HG03460 (cell line): ENCODE measurements at regions not wholly inside any gene's neighbourhood (a gene's known extent, or its start where the extent isn't known, plus 50 kb on each side); places are given as distances from the start of the nearest gene placed in this dataset.

Source experiments
- ATAC-seq: cut with Tn5 transposase; IDR thresholded peaks from one replicate; pipeline ENCODE4 v1.9.1; 2021; ENCODE audit not compliant: unreplicated experiment

DNA sequence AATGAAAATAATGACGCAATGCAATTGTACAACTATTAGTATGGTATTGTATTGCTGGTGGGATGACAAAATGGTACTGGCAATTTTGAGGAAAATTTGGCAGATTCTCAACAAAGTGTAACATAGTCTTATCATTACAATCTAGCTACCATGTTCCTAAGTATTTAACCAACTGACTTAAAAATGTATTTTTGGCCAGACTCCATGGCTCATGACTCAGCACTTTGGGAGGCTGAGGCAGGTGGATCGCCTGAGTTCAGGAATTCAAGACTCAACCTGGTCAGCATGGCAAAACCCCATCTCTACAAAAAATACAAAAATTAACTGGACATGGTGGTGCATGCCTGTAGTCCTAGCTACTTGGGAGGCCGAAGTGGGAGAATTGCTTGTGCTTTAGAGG is 1409.5 kb downstream of the AACS start:
- ATAC-seq: no peak

DNA sequence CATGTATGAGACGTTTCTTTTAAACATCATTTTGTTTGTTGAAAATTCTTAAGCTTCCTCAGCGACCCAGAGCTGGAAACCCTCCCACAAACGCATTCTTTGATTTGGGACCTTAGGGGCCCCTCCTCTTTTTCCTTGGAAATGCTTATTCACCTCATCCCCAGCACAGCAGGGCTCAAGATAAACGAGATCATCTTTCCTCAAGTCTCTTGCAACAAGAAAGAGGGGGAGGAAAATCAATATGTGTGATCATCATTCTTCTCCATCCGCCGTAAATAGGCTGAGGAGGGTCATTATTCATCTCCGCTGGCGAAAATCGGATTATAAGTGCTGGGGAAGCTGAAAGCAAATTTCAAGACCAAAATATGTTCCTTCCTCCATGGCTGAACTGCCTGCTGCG is 1415.2 kb downstream of the AACS start:
- ATAC-seq: no peak

DNA sequence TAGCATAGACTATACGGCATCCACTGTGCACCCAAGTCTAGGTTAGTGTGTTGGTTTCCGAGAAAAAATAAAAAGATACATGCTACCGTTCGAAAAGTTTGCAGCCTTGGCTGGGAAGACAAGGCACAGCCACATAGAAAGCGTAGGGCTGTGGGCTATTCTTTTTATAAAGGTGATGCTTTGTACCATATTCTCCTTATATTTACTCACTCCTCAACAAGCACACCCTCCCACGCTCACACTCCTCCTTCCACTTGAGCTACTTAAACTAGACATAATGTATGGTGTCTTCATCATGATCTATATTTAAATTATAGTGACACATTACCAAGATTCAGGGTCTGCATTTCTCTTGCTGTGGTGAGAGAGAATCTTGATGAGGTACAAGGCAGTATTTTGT is 1416.5 kb downstream of the AACS start:
- no peak for ATAC-seq

DNA sequence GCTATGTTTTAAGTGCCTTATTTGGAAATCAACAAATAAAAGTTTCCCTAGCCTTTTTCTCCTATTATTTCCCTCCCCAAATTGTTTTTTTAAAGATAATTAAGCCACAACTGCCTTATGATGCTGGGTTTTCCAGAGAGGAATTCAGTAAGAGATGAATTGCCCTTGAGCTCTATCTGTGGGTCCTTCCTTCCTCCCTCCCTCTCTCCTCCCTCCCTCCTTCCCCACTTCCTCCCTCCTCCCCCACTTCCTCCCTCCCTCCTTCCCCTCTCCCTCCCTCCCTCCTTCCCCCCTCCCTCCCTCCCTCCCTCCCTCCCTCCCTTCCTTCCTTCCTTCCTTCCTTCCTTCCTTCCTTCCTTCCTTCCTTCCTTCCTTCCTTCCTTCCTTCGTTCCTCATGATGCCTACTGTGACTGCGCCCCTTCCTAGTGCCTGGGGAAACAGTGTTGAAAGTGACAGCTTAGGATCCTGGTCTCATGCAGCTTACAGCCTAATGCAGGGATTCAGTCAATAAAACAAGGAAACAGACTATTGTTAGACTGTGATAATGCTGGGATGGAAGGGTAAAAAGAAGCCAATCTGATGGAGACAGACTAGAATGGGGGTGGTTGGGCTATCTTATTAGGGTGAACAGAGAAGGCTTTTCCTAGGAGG is 1417.1 kb downstream of the AACS start:
- no peak for ATAC-seq

DNA sequence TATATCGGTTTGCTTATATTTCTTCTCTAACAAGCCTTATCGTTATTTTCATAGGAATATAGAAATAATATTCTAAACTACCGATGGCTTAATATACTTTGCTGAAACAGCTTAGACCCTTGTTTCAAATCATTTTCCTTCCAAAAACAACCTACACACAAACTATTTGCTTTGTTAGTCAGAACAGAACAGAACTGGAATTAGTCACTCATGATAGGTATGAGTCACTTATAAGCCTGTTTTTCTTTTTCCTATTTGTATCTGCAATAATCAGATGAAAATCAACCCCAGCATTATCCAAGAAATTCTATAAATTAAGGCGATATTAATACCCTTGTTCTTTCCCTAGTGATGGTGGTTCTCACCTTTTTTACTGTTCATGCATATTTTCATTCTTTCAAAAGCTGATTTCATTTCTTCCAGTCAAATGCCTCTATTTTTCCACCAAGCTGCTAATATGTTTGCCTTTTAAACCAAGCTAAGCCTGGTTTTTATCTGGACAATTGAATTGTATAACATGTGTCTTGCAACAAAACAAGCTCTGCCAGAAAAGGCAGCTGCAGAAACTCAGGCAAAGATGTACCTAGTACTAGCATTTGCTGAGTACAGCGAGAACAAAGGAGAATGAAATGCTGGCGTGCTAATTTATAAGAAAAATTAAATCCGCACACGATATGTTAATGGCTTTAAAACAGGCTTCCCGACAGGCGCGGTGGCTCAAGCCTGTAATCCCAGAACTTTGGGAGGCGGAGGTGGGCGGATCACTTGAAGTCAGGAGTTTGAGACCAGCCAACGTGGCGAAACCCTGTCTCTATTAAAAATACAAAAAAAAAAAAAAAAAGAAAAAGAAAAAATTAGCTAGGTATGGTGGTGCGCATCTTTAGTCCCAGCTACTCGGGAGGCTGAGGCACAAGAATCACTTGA is 1418.2 kb downstream of the AACS start:
- ATAC-seq: no peak

DNA sequence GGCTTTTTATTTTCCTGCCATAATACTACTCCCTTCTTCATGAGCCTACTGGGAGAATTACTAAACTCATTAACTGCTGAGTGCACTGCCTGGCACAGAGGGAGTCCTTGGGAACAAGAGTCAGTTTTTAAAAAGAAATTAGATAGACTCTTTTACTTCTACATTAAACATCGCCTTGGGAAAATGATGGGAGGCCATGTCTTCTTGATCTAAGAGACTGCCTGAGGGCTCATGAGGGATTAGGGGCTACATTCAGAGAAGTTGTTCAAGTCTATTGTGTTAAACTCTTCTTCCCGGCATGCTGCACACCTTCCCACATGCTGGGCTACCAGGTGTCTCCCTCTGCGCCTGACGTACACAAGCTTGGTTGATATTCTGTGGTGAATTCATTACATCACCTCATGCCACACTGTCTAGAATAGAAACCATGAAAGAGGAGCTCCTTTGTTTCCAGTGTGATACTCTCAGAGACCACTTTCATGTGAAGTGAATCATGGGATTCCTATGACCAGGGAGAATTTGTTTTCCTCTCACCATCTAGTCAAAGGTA is 1422.3 kb downstream of the AACS start:
- ATAC-seq: no peak

DNA sequence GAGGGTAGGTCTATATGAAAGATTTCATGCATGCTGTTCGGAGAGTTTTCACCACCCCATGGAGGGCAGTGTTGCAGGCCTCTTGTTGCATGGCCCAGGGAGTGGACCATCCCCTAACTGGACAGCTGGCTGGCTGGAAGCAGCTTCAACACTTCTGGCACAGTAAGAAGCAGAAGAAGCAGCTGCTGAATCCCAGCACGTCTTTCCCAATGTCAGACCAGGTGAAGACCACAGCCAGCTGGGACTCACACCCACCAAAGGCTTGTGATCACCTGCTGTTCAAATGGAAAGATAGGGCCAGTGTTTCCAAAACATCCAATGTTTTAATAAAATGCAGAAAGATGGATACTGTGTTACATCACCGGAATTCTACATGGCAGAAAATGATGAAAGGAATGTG is 1423.6 kb downstream of the AACS start:
- ATAC-seq: no peak

DNA sequence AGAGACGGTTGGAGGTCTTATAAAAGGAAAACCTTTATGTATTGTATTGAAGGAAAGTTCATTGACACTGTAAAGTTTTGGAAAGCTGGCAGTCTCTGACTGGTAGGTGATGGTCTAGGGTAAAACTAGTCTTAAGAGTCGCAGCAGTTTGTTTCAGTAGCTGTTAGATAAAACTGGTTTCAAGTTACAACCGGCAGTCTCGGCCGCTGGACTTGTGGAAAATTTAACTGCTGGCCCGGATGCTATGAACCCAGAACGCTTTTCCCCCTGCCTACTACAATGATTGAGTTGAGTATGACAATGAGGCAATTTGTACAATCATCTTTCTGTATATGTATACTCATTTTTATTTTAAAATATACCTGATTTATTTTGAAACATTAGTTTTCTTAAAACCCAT is 1426.9 kb downstream of the AACS start:
- ATAC-seq: no peak

DNA sequence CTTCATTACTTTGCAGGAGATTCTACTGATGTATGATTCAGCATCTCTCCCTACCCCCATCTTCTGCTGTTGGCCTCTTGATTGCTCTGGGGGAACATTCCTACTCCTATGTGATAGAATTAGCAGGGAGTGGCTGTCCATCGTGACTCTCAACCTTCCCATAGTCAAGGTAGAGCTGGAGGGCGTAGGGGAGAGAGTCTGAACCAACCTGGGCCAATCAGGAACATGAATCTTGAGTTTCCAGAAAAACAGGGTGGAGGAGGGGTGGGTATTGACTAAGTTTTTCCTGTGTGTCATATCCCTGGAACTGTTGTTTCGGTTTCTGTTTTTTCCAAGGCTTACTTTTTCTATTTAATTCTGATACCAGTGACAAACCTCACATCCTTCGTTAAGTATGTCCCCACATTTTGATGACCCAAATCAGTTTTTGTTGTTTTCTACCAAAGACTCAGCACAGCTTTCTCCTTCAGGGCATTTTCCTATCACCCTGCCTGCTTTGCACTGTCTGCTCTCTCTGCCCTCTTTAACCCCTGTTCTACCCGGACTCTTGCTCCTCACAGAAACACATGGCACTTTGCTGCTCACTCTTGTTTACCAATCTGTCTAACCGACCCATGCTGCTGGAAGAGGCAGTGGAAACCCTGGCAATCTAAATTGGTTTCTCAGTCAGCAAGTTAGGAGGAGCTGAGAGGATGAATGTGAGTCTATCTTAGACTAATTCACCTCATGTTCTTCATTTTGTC is 1428.3 kb downstream of the AACS start:
- no peak for ATAC-seq

DNA sequence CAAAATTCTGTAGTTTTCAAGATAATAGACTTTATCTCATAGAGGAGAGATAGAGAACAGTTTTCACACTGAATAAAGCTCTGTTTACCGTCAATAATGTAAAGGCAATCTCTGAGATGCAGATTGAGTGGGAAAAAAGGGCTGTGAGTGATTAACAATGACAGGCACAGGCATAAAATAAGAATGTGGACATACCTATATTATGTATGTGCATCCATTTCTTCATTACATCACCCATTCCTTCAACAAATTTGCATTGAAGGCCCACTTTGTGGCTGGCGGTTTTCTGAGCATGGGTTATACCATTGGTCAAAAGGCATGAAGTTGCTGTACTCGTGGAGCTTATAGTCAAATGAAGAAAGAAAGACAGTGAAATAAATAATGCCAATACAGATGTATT is 1431.0 kb downstream of the AACS start:
- no peak for ATAC-seq

DNA sequence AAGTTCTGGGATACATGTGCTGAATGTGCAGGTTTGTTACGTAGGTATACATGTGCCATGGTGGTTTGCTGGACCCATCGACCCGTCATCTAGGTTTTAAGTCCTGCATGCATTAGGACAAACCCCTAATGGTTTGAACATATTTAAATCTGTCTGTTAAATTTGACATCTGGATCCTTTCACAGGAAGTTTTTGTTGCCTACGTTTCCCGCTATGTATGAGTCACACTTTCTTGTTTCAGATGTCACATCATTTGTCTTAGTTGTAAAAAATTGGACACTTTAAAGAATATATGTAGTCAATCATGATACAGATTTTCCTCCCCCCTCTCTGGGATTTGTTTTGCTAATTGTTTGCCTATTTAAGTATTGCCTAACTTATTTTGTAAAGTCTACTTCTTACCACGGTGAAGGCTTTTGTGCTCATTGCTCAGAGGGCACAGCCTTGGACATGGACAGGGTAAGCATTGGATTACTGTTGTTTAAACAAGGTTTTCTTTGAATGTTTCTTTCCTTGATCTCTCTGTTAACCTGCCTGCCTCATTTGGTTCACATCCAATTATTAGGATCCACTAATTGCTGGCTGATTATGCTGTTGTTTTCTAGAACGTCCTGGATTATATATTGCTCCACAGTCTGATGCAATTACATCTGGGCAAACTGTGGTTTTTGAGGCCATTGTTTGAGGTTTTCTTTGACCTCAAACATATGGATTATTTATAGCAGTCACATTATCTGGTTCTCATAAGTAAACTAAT is 1441.4 kb downstream of the AACS start:
- ATAC-seq: no peak

DNA sequence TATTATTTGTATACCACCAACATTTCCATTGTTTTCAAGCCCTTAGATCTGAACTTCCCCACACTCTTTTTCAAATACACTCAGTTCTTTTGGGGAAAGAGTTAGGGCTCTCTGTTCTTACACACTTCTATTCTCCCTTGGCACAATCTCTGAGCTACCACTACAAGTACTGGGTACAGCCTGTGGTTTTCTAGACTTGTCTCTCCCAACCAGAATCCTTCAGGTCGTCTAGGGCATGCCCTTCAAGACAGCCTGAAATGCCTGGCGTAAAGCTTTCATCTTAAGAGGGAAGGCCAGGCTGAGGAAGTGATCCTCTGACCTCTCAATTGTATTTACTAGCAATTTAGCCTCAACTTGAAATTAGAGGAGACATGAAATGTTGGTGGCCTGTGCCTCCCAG is 1442.0 kb downstream of the AACS start:
- ATAC-seq: no peak

DNA sequence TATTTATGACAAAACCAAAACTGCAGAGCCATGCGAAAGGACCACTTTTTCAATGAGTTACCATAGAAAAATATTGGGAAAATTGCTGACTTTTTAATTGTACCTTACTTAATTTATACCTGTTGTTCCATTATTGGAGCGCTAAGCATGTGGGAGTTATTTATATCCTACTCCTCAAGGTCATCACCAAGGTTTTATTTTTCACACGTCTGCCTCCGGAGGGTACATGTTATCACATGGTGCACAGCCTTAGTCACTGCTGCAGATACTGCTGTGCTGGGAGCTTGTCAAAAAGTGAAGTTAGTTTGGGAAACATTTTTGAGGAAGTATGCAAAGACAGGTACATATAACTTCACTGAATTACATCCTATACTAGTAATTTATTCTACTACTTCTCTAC is 1444.3 kb downstream of the AACS start:
- no peak for ATAC-seq

DNA sequence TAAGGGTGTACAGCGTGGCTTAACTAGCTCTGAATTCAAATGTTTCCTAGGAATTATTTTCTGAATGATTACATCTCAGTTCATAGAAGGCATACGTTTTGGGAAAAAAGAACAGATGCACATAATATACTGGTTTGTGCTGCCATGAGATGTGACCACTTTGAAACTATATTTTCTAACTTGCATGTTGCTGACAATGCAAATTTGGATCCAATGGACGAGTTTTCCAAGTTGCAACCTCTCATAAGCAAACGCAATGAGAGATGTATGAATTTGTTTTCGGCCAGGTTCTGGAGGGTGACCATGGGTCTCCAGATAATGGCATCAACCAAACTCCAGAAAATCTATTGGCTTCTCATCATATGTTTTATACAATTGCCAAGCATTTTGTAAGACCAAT is 1445.4 kb downstream of the AACS start:
- no peak for ATAC-seq

DNA sequence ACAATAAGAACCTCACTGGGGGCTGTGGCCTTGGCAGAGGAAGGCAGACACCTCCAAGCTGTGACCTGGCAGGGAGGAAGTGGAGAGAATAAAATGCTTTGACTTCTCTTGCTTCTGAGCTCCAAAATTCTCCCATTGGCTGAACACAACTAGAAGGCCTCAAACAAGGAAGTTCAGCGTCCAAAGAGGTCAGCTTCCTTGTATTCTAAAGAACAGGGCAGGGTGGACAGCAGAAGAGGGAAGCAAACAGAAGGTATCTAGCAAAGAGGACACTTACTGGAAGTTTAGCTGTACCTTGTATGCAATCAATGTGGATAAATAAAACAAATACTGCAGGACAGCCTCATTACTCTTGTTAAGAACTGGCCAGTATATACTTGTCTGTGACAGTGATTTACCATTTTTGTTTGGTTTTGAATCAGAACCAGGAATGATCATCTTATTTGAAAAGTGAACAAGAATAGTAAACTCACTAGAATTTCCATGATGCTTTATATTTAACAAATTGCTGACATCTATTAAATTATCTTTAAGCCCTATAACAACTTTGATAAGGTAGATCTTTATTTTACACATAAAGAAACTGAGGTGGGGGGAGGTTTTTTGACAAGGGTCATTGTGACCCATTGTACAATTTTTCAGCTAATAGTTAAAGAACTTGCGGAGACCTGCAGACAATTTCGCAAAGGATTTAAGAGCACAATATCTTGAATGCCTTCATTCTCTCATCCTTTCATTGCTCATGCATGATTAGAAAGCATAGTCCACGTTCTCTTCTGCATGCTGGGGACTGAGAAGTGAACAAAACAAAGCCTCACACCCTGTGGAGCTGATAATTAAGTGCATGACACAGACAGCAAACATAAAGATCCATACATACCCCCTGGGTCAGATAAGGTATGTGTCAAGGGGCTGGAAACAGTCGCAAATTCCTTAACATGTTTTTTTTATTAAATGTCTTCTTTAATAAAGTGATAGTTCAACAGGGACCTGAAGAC is 1448.0 kb downstream of the AACS start:
- ATAC-seq: no peak

DNA sequence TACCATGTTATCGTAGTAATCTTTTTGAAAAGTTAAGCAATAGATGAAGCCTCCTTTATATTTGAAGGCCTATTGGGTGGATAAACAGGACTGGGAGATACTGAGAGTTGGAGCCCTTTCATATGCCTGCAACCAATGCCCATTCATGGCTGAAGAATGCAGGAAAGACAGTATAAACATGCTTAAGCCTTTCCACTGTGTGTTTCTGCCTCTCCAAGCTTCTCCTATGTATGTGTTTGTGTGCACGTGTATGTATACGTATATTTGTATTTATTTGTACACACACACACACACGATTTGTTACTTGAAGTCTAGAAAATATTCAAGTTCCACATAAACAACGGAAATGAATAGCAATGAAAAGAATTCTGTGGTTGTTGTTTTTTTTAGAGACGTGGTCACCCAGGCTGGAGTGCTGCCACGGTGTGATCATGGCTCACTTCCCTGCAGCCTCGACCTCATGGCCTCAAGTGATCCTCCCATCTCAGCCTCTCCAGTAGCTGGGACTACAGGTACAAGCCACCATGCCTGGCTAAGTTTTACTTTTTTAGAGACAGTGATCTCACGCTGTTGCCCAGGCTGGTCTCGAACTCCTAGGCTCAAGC is 1453.5 kb downstream of the AACS start:
- no peak for ATAC-seq

DNA sequence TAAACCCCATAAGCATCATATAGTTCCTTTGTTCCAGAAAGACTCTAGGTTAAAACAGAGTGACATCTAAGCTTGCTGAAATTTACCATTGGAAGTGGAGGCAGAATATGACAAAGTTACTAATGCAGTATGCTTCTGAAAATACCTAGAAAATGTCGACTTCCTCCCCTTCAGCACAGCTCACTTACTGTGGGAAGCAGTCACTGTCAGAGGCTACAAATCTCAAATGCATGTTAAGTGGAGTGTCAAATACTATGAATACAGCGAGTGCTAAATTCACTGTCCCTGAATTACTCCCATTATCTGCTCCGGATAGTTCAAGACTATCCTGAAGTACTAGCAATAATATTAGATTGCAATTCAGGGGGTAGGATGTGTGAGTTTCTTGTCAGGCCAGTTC is 1454.6 kb downstream of the AACS start:
- no peak for ATAC-seq

DNA sequence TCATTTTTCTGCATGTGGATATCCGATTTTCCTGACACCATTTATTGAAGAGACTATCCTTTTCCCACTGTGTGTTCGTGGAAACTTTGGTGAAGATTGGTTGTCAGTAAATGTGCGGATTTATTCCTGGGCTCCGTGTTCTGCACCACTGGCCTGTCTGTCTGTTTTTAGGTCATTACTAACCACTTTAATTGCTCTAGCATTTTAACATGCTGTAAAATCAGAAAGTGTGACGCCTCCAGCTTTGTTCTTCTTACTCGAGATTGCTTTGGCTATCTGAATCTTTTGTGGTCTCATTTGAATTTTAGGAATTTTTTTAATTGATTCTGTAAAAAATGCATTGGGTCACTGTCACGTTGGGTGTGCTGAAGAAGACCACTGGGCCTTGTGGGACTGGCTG is 1458.7 kb downstream of the AACS start:
- ATAC-seq: no peak

DNA sequence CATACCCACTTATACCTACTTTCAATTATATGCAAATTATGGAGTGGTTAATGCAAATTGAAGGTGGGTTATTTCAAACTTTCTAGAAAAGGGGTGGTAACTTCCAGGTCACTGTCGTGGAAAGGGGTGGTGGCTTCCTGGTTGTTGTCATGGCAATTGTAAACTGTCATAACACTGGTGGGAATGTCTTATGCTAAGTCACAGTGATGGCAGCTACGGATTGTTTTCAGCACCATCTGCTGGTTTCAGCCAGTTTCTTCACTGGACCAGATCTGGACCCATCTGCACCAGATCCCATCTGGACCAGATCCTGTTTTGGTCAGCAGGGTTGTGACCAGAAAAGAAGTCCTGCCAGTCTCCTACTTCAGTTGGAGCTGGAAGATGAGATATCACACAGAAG is 1469.3 kb downstream of the AACS start:
- ATAC-seq: no peak
